HG02973 (cell line): ENCODE measurements at regions not wholly inside any gene's neighbourhood (a gene's known extent, or its start where the extent isn't known, plus 50 kb on each side); places are given as distances from the start of the nearest gene placed in this dataset.
"Not testable (repeated sequence)": the region's sequence is repeated elsewhere in the genome, so short reads cannot be mapped to it uniquely, and the experiment has no call there.

Experiments
- ATAC-seq: cut with Tn5 transposase; IDR thresholded peaks from one replicate; pipeline ENCODE4 v1.9.1; 2021; ENCODE audit warnings: moderate library complexity; ENCODE audit not compliant: unreplicated experiment

- ATAC-seq = no peak
Measured at GRCh38 chr4:81790477-81790876, 318.8 kb upstream of the RASGEF1B start.

DNA sequence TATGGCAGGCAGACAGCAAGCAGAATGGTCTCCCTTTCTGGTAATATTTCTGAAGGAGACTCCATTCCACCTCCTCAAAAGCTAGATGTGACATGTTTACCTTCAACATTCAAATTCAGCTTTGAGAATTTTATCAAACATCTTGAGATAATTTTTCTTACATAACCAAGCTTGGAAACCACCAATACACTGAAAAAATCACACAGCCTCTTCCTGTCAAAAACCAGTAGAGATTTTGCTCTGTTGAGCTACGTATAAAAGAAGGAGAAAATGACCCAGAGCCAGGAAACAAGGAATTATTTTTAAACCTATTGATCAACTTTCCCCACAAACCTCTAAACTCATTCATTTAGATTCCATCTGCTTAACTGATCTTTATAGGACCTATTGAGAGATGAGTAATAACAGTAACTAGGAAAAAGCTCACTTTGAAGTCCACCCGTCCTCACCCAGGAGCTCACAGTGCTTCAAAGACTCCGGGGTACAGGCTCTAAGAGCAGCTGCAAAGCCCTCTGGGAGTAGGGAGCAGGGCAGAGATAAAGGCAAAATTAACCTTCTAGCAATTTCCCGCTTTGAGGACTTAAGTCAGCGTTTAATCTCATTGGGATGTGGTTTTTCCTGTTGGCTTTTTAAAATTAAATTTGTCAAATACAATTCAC lies 318.2 kb upstream of the RASGEF1B start:
- no peak for ATAC-seq

DNA sequence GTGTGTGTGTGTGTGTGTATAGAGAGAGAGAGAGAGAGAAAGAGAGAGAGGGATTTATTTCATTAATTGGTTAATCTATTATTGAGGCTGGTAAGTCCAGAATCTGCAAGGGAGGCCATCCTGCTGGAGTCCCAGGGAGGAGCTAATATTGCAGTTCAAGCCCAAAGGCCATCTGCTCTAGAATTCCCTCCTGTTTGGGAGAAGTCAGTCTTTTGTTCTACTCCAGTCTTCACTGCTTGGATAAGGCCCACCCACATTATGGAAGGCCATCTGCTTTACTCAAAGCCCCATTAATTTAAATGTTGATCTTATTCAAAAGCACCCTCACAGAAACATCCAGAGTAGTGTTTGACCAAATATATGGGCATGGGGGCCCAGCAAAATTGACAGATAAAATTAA lies 317.5 kb upstream of the RASGEF1B start:
- ATAC-seq = no peak

DNA sequence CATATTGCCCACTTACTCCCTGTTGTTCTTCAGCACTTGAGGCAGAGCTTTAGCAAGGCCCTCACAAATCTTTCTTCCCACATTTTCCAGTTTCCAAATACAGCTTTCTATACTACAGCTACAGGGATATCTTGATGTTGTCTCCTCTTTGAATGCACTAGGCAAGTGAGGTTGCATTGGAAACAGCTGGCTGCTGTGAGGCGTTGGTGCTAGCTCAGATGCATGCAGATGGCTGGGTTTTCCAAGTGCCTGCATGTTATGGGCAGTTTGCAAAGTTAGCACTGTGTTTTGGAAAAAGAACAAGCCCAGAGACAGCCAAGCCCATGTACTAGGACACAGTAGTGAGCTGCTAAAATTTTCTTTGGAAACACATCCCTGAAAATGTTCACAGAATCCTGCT lies 315.1 kb upstream of the RASGEF1B start:
- no peak for ATAC-seq

GRCh38 chr4:81786063-81786763 lies 314.5 kb upstream of the RASGEF1B start:
- ATAC-seq = no peak

GRCh38 chr4:81785338-81785737 lies 313.6 kb upstream of the RASGEF1B start:
- ATAC-seq = no peak

GRCh38 chr4:81783558-81783957 lies 311.9 kb upstream of the RASGEF1B start:
- no peak for ATAC-seq

DNA sequence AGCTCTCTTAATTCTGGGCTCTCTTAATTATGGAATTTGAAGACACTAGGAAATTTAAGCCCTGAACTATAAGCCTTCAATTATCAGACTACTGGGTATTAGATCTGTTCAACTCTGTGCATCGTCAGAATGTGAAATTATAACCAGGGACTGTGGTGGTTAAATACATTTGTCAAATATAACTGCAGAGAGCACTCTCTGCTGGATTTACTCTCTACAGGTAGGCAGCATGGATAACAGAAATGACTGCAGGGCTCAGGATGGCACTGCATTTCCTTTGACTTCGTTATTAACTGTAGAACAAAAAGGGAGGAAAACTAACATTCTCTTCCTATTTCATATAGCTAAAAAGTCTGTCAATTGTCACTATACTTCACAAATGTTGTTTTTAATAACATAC lies 310.1 kb upstream of the RASGEF1B start:
- no peak for ATAC-seq

DNA sequence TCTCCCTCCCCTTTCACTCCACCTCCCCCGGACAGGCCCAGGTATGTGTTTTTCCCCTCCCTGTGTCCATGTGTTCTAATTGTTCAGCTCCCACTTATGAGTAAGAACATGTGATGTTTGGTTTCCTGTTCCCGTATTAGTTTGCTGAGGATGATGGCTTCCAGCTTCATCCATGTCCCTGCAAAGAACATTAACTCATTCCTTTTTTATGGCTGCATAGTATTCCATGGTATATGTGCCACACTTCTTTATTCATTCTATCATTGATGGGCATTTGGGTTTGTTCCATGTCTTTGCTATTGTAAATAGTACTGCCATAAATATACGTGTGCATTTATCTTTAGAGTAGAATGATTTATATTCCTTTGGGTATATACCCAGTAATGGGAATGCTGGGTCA lies 306.0 kb upstream of the RASGEF1B start:
- not testable (repeated sequence) for ATAC-seq

- ATAC-seq = no peak
Measured at GRCh38 chr4:81776794-81777193, 305.1 kb upstream of the RASGEF1B start.

DNA sequence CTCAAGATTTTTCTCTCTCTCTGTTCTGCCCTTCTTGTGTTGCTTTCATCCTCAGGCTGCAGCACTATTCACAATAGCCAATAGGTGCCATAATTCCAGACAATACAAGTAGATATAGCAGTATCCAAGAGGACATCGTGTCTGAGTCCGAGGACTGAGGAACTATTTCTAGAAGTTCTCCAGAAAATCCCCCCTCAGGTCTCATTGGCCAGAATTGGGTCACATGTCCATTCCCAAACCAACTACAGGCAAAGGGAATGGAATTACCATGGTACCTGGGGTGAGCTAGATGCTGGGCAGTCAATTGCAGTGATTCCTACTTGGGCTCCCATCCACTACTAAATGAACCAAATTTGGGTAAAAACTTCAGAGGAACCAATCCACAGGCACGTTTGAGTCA lies 301.9 kb upstream of the RASGEF1B start:
- no peak for ATAC-seq

- ATAC-seq = no peak
Measured at GRCh38 chr4:81771721-81772120, 300.0 kb upstream of the RASGEF1B start.

DNA sequence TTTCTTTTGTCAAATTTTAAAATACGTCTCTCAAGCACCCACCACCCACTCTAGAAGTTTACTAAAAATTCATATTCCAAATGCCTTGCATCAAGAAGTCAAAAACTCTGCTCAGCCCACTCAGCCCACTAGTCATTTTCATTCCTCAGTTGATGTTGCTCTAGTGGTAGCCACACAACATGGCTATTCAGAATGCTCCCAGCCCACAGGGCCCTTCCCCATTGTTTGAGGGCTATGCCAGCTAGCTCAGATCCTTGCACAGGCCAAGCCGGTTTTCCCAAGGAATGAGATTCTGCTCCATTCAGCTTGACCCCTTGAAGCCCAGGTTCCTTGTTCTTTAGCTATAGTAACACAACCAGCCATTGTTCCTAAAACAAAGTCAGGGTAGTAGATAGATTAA lies 297.5 kb upstream of the RASGEF1B start:
- no peak for ATAC-seq

DNA sequence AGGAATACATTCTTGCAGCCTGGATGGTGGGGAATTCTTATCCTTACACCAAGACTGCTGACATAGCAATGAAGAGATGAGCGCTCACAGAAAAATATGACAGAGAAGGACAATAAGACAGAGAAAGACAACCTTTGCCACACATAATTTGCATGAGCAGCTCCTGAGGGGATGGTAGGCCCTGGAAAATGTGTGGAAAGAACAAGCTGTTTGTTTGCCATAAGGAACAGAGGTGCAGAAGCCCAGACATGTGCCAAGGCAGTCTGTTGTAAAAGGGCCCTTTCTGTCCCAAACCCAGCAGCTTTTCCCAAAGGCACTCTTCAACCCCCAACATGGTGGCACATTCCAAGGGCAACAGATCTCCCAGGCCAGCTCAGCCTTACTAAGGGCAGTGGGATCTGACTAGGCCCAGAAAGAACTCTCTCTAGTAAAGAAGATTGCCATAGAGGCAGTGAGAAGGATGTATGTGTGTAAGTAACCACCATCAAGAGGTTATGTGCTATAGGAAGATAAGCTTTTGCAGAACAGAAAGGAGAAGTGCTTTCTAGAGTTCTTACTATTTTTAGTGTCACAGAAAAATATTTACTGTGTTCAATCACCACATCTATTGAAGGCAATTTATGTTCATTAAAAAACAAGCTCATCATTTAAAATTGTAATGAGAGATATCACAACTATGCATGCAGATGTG lies 287.0 kb upstream of the RASGEF1B start:
- ATAC-seq = no peak

DNA sequence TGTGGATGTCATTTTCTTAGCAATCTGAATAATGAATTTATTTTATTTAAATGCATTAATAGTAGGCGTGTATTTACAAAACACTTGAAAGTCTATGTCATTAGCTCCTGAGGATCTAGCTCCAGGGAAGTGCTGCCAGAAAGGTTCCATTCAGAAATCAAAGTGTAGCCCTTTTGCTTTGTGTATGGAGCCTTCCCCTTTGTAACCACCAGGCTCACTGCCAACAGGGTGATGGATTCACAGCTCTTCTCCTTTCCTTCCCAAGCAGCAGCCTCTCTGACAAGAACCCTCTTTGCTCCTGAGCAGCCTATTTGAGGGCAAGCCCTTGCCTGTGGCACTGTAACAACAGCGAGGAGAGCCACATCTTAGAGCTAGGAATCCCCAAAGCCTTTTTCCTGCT lies 286.0 kb upstream of the RASGEF1B start:
- ATAC-seq = no peak

- ATAC-seq = peak; percentile 79
Measured at GRCh38 chr4:81756973-81757372, 285.3 kb upstream of the RASGEF1B start.

GRCh38 chr4:81756042-81756441 lies 284.3 kb upstream of the RASGEF1B start:
- ATAC-seq = no peak

GRCh38 chr4:81754169-81754568 lies 282.5 kb upstream of the RASGEF1B start:
- no peak for ATAC-seq

DNA sequence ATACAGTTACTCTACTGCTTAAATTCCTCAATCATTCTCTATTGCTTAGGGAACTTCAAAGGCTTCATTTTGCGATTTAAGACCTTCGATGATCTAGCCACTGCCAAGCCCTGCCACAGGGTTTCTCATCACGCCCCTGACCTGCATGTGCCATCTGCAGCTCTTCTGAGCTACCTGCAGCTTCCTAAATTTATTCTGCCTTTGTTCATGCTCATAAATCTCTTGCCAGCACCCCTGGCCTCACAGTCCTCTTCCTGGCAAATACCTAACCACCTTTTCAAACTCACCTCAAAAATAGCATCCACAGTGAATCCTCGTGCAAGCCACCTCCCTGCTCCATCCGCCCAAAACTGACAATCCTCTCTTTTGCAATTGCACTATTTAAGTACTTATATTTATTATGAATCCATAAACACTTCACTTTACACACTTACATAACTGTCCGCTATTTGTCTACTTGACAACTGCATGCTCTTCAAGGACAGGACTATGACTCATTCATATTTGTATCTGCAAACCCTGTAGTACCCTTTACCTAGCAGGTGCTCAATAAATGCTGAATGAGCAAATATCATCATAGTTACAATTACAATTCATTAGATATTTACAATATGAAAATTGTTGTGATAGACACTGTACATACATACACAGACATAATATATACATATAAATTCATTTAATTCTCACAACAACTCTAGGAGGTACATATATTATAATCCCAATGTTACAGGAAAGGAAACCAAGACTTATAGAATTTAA lies 280.0 kb upstream of the RASGEF1B start:
- no peak for ATAC-seq

GRCh38 chr4:81747242-81747930 lies 275.7 kb upstream of the RASGEF1B start:
- ATAC-seq = no peak

GRCh38 chr4:81746773-81747172 lies 275.1 kb upstream of the RASGEF1B start:
- no peak for ATAC-seq
